Mucosa of descending colon (tissue), 3 donors: ENCODE measurements at regions not wholly inside any gene's neighbourhood (a gene's known extent, or its start where the extent isn't known, plus 50 kb on each side); places are given as distances from the start of the nearest gene placed in this dataset.

ENCODE experiments used
- ATAC-seq: fragments of 200-7000 bp; cut with Tn5 transposase; one replicate; pipeline ENCODE4 v1.9.1; 2020; ENCODE audit warnings: mild to moderate bottlenecking, moderate library complexity
- DNase-seq, 3 donors: peaks; one replicate each; pipeline ENCODE4 v3.0.0-alpha.2; 2020
- H3K36me3 ChIP-seq: fragments of 200-600 bp; one replicate; pipeline ENCODE4 v1.8.0; 2021; ENCODE audit warnings: low read depth, mild to moderate bottlenecking
- H3K4me1 ChIP-seq: fragments of 200-600 bp; one replicate; pipeline ENCODE4 v1.8.0; 2021; ENCODE audit warnings: low read depth, mild to moderate bottlenecking
- H3K4me3 ChIP-seq: fragments of 200-600 bp; one replicate; pipeline ENCODE4 v1.8.0; 2021; ENCODE audit warnings: mild to moderate bottlenecking
- H3K9me3 ChIP-seq: fragments of 200-600 bp; one replicate; pipeline ENCODE4 v1.8.0; 2021; ENCODE audit warnings: mild to moderate bottlenecking
- intact Hi-C, 2 donors: fragments of 100-400 bp; cut with DNase I in 1 of 2; cut with micrococcal nuclease in 1 of 2; formaldehyde crosslinking; loops; one replicate each; pipeline versions ENCODE4 v1.11.0 to v1.11.1; 2022; cut with DNase I, micrococcal nuclease
- TF ChIP-seq, protein P1 (sequence below): fragments of 200-600 bp; IDR thresholded peaks from one replicate; pipeline ENCODE4 v1.8.0; 2022; ENCODE audit warnings: antibody characterized with exemption, mild to moderate bottlenecking
- donor health status: DM: no; HTN: no; CAD: no; lungs with moderate emphysema.
- donor health status: DM: no; HTN: no; CAD: no.
- donor health status: DM: no; HTN: yes; CAD: no.

DNA sequence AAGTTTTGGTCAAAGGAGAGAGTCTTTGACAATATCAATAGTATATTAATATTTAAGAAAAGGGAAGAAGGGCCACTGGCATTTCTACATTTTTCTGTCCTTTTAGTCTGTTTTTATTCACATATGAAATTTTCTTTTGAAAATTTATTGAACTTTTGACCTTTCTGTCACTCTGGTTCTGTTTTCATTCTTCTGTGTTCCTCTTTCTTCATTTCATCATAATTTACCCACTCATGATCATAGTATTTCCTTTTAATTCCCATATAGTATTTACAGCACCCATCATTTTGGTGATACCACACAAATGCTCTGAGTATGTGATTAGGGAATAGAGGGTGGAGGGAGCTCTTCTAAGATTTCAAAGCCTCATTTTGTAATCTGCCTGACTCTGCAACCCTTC, 142.8 kb downstream of the GJA1 start:
- ATAC-seq, result no peak
- no peak for DNase-seq
- H3K4me3 ChIP-seq, result no peak overlapping the region
- TF ChIP-seq, protein P1, sequence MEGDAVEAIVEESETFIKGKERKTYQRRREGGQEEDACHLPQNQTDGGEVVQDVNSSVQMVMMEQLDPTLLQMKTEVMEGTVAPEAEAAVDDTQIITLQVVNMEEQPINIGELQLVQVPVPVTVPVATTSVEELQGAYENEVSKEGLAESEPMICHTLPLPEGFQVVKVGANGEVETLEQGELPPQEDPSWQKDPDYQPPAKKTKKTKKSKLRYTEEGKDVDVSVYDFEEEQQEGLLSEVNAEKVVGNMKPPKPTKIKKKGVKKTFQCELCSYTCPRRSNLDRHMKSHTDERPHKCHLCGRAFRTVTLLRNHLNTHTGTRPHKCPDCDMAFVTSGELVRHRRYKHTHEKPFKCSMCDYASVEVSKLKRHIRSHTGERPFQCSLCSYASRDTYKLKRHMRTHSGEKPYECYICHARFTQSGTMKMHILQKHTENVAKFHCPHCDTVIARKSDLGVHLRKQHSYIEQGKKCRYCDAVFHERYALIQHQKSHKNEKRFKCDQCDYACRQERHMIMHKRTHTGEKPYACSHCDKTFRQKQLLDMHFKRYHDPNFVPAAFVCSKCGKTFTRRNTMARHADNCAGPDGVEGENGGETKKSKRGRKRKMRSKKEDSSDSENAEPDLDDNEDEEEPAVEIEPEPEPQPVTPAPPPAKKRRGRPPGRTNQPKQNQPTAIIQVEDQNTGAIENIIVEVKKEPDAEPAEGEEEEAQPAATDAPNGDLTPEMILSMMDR, result no peak
- H3K9me3 ChIP-seq, result no peaks in the 10 kb centered on the region
- intact Hi-C loops, result no loop called here
- H3K4me1 ChIP-seq, result no peaks in the 10 kb centered on the region
- H3K36me3 ChIP-seq, result no peaks in the 10 kb centered on the region

DNA sequence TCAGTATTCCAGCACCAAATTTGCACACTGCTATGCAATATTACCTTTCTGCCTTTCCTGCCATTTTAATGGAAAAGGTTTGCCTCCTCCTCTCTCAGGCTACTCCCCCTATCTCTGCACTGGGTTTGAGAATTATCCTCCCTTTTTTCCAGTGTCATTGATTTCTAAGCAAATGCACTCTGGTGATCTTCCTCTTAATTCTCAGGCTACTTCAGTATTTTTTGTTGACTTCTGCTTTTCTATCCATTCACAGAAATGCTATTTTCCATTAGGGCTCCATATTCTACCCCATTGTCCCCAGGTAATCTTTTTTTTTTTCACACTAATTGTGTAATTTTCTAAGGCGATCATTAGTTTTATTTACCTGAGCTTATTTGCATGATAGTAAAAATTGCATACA, 144.0 kb downstream of the GJA1 start:
- ATAC-seq, result no peak
- TF ChIP-seq, protein P1, result no peak
- DNase-seq, result no peak

DNA sequence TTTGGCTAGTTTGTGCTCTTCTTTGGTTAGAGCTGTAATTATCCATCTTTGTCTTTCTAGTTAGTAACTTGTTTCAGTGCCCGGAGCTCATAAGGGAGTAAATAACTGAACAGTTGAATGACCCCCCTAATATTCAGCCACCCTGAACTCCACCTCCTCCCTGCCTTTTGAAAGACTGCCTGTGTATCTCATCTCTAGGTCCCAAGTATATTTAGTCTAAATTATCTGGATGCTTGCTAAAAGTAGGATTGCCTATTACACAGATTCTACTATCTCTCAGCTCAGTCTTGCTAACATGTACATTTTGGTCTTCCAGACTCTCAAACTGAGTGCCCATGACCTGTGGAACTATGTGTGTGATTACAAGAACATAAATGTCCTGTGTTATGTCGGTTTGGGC, 145.9 kb downstream of the GJA1 start:
- ATAC-seq (no peak), DNase-seq (no peak)
- Histone ChIP-seq H3K4me3 (no peak overlapping the region), H3K36me3 (no peaks in the 10 kb centered on the region), H3K9me3 (no peaks in the 10 kb centered on the region), H3K4me1 (no peaks in the 10 kb centered on the region)
- intact Hi-C loops, result no loop called here
- TF ChIP-seq, protein P1, result no peak

More for the DNA sequence above, 144.0 kb downstream of the GJA1 start:
- Histone ChIP-seq H3K36me3 (no peaks in the 10 kb centered on the region), H3K4me3 (no peak overlapping the region), H3K4me1 (no peaks in the 10 kb centered on the region), H3K9me3 (no peaks in the 10 kb centered on the region)
- intact Hi-C loops, result no loop called here

DNA sequence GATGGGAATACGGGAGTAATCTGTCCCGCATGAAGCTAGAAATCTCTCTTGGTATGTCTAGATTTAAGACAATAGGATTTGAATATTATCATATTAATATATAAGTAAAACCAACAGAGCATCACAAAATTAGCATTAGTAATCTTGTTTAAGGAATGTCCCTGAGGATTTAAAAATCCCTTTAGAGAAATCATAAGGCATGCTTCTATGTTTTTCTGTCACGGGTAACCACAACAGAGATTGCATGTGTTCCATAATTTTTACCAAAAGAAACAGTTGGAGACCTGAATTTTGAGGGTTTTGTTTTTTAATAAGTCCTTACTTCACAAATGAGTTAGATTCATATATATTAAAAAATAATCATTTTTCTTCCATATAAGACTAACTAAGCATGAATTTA, 146.8 kb downstream of the GJA1 start:
- ATAC-seq (no peak), DNase-seq (no peak)
- Histone ChIP-seq H3K4me1 (no peaks in the 10 kb centered on the region), H3K4me3 (no peak overlapping the region), H3K9me3 (no peaks in the 10 kb centered on the region), H3K36me3 (no peaks in the 10 kb centered on the region)
- TF ChIP-seq, protein P1, result no peak
- intact Hi-C loops, result no loop called here

DNA sequence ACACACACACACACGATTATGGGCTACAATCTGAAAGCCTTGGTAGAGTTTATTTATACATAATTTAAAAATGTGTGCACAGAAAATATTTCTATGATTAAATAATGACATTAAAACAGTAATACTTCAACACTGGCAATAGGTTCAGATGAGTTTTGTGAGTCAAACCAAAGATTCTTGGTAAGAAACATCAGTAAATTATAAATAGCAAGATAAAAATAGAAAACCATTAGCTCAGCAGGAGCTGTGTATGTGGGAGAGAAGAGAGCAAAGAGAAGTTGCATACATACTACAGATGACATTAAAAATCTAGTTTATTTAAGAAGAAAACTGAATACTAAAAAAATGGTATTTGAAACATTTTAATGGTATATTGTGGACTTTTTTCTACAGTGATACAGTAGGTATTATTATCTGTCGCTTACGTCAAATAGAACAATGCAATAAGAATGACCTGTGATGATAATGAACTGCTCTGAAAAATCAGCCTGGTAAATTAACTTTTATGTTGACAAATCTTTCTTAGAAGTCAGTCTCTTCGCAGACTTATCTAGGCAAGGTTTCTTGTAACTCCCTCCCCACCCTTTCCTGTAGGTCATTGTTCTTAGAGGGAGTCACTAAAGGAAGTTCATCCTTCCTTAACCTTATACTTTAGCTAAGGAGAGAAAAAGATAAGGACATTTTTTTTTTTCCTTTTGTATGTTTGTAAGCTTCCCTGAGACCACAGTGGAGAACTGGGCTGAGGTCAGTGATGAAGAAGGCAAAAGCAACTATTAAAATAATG, 149.3 kb downstream of the GJA1 start:
- Histone ChIP-seq H3K36me3 (no peaks in the 10 kb centered on the region), H3K9me3 (no peaks in the 10 kb centered on the region), H3K4me1 (no peaks in the 10 kb centered on the region), H3K4me3 (no peak overlapping the region)
- no peak for ATAC-seq
- DNase-seq, result no peak
- TF ChIP-seq, protein P1, result no peak
- intact Hi-C loops, result no loop called here
